ENCODE measurements at regions not wholly inside any gene's neighbourhood (a gene's known extent, or its start where the extent isn't known, plus 50 kb on each side); places are given as distances from the start of the nearest gene placed in this dataset.
"Not testable (repeated sequence)": the region's sequence is repeated elsewhere in the genome, so short reads cannot be mapped to it uniquely, and the experiment has no call there.

DNA sequence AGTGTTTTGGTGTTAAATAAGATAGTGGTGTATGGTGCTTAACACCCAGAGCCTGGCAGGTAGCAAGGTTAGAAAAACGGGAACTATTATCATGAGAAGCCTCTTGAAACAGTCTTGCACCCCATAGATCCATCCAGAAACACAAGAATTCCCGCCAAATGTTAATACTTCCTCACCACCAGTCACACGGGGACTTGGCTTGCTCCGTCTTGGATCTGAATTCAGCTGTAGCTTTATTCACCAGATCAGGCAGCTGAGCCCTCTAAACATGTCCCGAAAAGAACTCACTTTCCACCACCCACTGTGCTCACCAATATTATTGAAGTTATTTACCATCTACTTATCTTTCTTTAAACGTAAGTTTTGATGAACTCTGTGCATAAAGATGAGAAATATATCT, 101.6 kb upstream of the PTPN3 start:
- no peak for DNase-seq

GRCh38 chr9:109600142-109600541, 102.0 kb upstream of the PTPN3 start:
- no peak for DNase-seq

DNA sequence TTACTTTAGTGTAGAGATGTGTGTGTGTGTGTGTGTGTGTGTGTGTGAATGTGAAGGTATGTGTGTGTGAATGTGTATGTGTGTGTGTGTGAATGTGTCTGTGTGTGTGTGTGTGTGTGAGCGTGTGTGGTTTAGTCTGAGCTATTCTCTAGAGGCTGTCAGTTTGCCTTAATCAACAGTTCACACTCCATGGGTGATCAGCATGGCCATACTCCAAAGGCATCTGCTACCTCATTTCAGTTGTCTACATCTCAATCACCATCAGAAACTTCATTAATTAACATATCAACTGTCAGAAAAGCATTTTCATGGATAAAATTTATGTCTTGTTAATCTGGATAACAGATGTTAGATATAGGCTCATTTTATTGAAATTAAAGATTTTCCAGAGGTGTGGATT, 103.1 kb upstream of the PTPN3 start:
- no peak for DNase-seq

DNA sequence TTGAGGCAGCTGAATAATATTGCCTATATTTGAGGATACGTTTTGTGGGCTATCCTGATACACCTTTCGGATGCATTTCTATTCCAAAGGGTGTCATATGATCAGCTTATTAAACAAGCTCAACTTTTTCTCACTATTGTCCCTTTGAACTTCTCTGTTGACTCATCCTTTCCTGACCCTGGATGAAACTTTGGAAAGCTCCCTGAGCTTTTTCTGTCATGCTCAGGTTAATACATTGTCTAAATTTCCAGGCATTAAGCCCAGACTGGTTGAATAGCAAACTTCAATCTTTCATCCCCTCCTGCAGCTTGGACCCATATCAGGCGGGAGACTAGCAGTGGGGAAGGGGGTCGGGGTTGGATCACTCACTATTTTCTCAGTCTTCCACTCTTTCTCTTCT, 104.9 kb upstream of the PTPN3 start:
- no peak for DNase-seq

DNA sequence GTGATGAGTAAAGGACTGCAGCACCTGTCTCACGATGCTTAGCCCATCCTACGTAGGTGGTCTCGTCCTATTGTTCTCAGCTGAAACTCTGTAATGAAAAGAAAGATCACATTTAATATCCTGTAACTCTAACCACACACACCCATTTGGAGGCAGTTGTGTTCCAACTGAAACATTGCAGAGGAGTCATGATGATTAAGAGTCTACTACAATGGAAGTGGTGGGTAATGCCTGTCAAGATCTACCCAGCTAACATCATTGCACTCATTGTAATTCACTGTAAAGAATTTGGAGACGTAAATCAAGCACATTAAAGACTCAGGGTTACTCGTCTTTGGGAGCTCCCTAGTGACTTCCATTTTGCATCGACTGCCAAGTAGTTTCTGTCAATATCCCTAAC, 106.0 kb upstream of the PTPN3 start:
- no peak for DNase-seq

- DNase-seq: no peak
Observed at GRCh38 chr9:109604781-109605180, 106.7 kb upstream of the PTPN3 start.

DNA sequence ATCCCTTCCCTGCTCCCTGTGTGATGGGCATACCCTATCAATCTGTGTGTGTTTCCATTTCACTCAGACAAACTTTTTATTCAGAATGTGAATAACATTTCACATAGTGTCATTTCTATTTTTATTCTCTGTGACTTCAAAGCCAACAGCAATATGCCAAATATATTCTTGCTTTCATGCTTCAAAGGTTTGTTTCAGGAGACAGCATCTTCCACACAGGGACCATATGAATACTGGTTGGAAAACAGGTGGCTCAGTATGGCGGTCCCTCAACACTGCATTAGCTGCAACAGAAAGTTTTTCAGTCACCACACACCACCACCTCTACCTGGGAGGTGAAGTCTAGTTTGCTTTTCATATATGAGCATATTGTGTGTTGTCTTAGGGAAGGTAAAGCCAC, 111.0 kb upstream of the PTPN3 start:
- DNase-seq: no peak

DNA sequence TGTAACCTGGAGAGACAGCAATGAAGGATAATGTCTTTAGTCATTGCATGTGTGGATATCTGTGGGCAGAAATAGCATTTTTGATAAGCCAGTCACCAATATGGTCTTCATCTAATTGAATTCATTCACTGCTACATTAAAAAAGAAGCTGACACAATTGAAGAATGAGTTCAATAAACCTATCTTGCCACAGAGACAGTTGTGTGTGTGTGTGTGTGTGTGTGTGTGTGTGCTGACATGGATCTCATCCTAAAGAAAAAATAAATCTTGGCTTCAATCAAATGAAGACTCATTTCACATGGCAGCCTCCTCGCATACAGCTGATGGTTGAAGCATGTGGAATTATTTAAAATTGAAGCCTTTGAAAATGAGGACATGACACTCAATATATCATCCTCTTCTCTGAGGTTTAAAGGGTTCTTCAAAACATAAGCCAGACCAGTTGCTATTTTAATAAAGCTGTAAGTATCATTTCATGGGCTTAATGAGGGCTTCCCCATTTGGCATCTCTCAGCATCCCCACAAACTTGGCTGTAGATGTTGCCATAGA, 118.5 kb upstream of the PTPN3 start:
- DNase-seq: no peak

DNA sequence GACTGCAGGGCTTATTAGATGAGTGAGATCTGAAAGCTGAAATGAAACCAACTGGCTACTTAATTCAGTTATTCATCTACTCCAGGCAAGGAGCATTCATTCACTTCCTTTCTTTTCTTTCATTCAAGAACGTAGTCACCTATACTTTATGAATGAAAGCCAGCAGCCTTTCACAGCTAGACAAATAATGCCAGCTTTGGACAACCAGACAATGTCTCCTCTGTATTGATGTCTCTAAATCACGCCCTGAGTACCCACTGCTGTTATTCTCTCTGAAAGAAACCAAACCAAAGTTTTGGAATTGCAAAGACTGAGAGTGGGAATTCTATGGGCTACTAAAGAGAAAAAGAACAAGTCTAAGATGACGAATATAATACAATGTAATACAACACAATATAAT, 121.2 kb upstream of the PTPN3 start:
- no peak for DNase-seq

- DNase-seq: no peak
Observed at GRCh38 chr9:109624143-109624542, 126.0 kb upstream of the PTPN3 start.

DNA sequence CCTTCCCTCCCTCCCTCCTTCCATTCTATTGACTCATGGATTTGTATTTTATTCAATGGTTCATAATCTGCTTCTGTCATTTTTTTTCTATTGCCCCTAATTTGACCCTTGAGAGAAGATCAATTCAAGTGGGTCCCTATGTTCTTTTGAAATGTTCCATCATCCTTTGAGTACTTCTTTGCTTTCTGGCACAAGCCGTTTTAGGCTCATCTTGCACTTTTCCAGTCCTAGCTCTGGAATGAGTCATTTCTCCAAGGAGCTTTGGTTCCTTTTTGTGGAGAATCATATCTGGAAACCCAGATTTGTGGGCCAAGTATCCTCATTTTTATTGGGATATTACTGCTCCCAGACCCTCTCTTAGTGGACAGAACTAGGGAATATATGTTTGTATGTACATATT, 126.8 kb upstream of the PTPN3 start:
- no peak for DNase-seq

DNA sequence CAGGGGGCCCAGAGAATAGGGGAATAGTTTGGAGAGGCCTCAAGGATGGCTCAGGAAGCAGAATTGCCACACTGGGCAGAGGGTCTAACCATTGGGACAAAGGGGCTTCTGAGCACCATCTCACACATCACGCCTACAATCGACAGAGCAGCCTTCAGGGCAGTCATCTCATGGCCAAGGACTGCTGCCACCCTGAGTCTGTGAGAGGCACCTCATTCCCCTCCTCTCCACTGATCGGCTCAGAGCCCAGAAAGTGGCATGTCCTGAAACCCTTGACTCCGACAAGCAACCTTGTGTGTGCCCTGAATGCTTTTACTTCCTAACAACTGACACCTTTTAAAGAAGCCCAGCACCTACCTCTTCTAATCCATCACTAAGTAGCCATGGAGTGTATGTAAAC, 128.9 kb upstream of the PTPN3 start:
- no peak for DNase-seq

DNA sequence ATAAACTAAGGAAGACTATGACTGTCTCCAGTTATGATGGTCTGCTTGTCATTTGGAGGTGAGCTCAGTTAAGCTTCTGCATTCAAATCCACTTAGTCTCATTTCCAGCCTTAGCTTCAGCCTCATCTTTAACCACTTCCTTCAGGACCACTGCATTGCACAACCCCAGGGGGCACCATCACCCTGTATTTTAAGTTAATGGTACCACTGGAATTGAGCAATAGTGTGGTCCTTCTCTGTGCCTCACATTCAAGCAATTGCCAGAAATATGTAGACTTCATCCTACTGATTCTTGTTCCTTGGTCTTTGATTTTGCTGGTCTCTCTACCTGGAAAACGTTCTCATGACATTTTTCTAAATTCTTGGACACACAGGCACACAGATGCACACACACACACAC, 131.5 kb upstream of the PTPN3 start:
- DNase-seq: no peak

DNA sequence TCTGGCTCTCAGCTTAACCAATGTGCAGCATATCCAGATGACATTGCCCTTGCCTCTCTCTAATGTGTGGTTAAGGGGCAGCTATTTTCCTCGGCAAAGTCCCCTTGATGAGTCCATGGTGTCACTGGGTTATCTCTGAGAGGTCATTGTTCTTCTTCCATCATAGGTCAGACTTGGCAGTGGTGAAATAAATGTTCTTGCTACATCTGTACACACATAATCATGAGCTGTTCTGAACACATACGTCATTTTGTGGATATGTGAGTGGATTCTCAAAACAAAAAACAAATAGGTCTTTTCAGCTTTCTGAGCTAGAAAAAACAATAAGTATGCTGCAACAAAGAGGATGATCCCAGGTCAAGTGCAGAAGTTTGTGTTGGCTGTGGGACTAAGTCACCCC, 134.7 kb upstream of the PTPN3 start:
- DNase-seq: no peak

GRCh38 chr9:109639674-109640579, 140.1 kb upstream of the PALM2AKAP2 start:
- DNase-seq: no peak

DNA sequence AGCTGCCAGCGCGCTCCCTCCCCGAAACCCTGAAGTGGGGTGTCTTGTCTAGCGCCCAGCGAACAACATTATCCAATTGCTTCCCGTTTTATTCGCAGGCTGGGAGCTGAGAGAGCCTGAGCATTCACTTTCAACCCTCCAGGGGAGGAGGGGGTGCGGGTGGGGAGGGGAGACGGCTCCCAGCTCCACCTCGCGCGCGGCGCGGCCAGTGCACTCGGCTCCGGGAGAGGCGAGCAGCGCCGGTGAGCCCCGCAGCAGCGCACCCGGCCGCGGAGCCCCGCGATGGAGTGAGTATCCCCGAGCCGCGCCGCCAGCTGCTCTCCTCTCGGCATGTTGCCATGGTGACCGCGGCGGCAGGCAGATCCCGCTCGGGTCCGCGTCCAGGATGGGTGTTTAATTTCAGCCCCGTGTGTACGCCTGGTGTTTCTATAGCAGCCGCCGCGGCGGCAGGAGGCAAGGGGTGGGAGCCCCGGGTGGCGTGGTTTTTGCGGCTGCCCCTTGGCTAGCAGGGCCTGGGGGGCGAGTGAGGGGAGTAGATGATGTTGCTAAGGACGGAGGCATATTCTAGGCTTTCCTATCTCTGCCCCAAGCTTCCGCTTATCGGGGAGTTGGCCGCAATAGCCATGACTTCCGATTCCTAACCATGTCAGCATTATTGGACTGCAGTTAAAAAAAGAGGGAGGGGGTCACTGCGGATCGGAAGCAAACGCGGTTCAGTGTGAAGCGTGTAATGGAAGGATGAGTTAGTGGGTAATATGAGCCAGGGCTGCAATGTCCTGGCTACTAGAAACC, 139.2 kb upstream of the PALM2AKAP2 start:
- DNase-seq: no peak

- DNase-seq: no peak
Observed at GRCh38 chr9:109641372-109641659, 138.7 kb upstream of the PALM2AKAP2 start.

DNA sequence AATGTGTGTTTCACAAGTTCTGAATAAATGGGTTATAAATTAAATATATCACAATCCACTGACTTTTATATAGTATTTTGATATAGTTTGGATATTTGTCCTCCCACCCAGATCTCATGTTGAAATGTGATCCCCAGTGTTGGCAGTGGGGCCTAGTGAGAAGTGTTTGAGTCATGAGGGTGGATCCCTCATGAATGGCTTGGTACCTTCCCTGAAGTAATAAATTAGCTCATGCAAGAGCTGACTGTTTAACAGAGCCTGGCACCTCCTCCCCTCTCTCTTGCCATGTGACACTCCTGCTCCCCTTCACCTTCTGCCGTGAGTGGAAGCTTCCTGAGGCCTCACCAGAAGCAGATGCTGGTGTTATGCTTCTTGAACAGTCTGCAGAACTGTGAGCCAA, 127.9 kb upstream of the PALM2AKAP2 start:
- DNase-seq: no peak

DNA sequence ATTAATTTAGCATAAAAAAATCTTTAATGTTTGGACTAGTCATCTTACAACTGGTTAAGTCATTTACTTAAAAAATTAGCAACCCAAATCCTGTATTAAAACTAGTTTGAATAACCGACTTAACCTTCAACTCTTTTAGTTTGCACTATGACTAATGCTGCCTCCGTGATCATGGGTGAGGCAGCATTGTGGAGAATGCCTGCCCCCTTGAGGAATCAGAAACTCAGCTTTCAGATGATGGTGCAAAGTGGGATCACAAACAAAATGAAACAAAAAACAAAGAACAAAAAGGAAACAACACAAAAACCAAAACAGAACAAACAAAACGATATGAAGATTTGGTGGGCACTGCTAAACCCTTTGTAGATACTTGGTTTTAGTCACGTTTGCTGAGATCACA, 127.0 kb upstream of the PALM2AKAP2 start:
- DNase-seq: peak; percentile 20

DNA sequence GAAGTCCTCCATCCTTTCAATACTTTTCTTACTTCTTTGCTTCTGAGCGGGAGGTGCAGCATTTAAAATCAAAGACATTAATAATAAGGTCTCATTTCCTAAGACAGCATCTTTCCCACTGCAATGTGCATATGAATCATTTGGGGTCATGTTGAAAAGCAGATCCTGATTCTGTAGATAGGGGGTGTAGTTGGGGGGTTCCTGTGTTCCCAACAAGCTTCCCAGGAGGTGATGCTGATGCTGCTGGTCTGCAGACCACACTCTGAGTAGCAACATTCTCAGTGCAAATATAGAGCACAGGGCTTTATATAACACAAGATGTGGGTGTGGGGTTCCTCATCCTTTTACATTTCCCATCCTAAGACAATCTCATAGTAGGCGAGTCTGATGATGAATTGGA, 126.5 kb upstream of the PALM2AKAP2 start:
- no peak for DNase-seq

DNA sequence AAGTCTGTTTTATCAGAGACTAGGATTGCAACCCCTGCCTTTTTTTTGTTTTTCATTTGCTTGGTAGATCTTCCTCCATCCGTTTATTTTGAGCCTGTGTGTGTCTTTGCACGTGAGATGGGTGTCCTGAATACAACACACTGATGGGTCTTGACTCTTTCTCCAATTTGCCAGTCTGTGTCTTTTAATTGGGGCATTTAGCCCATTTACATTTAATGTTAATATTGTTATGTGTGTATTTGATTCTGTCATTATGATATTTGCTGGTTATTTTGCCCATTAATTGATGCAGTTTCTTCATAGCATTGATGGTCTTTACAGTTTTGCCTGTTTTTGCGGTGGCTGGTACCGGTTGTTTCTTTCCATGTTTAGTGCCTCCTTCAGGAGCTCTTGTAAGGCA, 116.0 kb upstream of the PALM2AKAP2 start:
- DNase-seq: not testable (repeated sequence)

DNA sequence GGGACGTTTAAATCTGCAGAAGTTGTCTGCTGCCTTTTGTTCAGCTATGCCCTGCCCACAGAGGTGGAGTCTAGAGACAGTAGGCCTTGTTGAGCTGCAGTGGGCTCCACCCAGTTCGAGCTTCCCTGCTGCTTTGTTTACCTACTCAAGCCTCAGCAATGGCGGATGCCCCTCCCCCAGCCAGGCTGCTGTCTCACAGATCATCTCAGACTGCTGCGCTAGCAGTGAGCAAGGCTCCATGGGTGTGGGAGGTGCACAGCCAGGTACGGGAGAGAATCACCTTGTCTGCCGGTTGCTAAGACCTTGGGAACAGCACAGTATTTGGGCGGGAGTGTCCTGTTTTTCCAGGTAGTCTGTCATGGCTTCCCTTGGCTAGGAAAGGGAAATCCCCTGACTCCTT, 114.3 kb upstream of the PALM2AKAP2 start:
- not testable (repeated sequence) for DNase-seq

DNA sequence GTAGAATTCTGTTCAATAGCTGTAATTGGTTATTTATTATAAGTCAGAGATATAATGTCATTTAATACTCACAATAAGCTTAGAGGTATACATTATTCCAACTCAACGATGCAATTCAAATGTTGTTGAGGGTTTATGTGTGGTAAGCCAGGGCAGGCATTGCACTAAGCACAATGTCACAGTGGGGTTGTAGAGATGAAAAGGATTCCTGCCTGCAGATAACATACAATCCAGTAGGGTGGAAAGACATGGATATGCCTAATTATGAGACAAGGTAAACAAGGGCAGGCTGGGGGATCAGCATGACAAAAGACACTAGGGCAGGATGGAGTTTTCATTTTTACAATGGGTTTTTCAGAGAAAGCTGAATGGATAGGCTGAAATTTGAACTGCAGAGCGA, 98.7 kb upstream of the PALM2AKAP2 start:
- DNase-seq: no peak

GRCh38 chr9:109682227-109682626, 97.8 kb upstream of the PALM2AKAP2 start:
- DNase-seq: no peak
